Neural progenitor cell (in vitro differentiated cells): ENCODE measurements at regions not wholly inside any gene's neighbourhood (a gene's known extent, or its start where the extent isn't known, plus 50 kb on each side); places are given as distances from the start of the nearest gene placed in this dataset.

ENCODE experiments used
- DNase-seq: peaks from one replicate; pipeline ENCODE4 v3.0.0-alpha.2; 2016; ENCODE audit warnings: low spot score
- H2AFZ ChIP-seq: fragments of 200-600 bp; sonication (generic); replicated peaks from 2 replicates; pipeline ENCODE4 v1.6.1; 2016; ENCODE audit warnings: antibody characterized with exemption
- H3F3A ChIP-seq: fragments of 200-600 bp; sonication (generic); 2 replicates; pipeline ENCODE4 v1.6.1; 2016; ENCODE audit warnings: antibody characterized with exemption, low read depth
- H3K27ac ChIP-seq: fragments of 200-600 bp; sonication (generic); 2 replicates; pipeline ENCODE4 v1.5.1; 2016; ENCODE audit warnings: mild to moderate bottlenecking
- H3K27me3 ChIP-seq: fragments of 200-600 bp; sonication (generic); 2 replicates; pipeline ENCODE4 v1.6.1; 2016; ENCODE audit warnings: mild to moderate bottlenecking, moderate library complexity
- H3K36me3 ChIP-seq: fragments of 200-600 bp; sonication (generic); 2 replicates; pipeline ENCODE4 v1.5.1; 2016
- H3K4me1 ChIP-seq: fragments of 200-600 bp; sonication (generic); 2 replicates; pipeline ENCODE4 v1.6.1; 2016; ENCODE audit warnings: mixed run types
- H3K4me2 ChIP-seq: fragments of 200-600 bp; sonication (generic); 2 replicates; pipeline ENCODE4 v1.6.1; 2016
- H3K4me3 ChIP-seq: fragments of 200-600 bp; sonication (generic); 2 replicates; pipeline ENCODE4 v1.5.1; 2016
- H3K79me2 ChIP-seq: fragments of 200-600 bp; sonication (generic); 2 replicates; pipeline ENCODE4 v1.6.1; 2016; ENCODE audit warnings: low read depth
- H3K9ac ChIP-seq: fragments of 200-600 bp; sonication (generic); 2 replicates; pipeline ENCODE4 v1.6.1; 2016
- H3K9me3 ChIP-seq: fragments of 200-600 bp; sonication (generic); 2 replicates; pipeline ENCODE4 v1.5.1; 2016; ENCODE audit warnings: low read depth
- H4K20me1 ChIP-seq: fragments of 200-600 bp; sonication (generic); 2 replicates; pipeline ENCODE4 v1.6.1; 2016; ENCODE audit warnings: low read depth
- H3K27ac Mint-ChIP-seq: 3 replicates; pipeline ENCODE4 v1.8.0; 2021; ENCODE audit warnings: mixed read lengths
- H3K27me3 Mint-ChIP-seq: 2 replicates; pipeline ENCODE4 v1.8.0; 2022; ENCODE audit warnings: low read depth, mild to moderate bottlenecking, inconsistent platforms, moderate library complexity, mixed read lengths; ENCODE audit not compliant: insufficient read depth
- H3K36me3 Mint-ChIP-seq: 3 replicates; pipeline ENCODE4 v1.8.0; 2021; ENCODE audit warnings: mixed read lengths
- H3K4me1 Mint-ChIP-seq: 3 replicates; pipeline ENCODE4 v1.8.0; 2021; ENCODE audit warnings: mixed read lengths
- H3K4me3 Mint-ChIP-seq: 3 replicates; pipeline ENCODE4 v1.8.0; 2021; ENCODE audit warnings: mild to moderate bottlenecking, moderate library complexity, mixed read lengths
- H3K9me3 Mint-ChIP-seq: 3 replicates; pipeline ENCODE4 v1.8.0; 2020; ENCODE audit warnings: mixed read lengths
- EZH2 ChIP-seq: fragments of 200-600 bp; sonication (generic); IDR thresholded peaks from 2 replicates; pipeline ENCODE4 v1.6.1; 2017; ENCODE audit warnings: antibody characterized with exemption, mild to moderate bottlenecking, moderate library complexity
- EZH2phosphoT487 ChIP-seq: fragments of 200-600 bp; sonication (generic); IDR thresholded peaks from 2 replicates; pipeline ENCODE4 v1.6.1; 2017; ENCODE audit warnings: antibody characterized with exemption
- TF ChIP-seq, protein P1 (sequence below): fragments of 200-600 bp; sonication (generic); IDR thresholded peaks from 2 replicates; pipeline ENCODE4 v1.5.1; 2017; ENCODE audit warnings: antibody characterized with exemption, mild to moderate bottlenecking

DNA sequence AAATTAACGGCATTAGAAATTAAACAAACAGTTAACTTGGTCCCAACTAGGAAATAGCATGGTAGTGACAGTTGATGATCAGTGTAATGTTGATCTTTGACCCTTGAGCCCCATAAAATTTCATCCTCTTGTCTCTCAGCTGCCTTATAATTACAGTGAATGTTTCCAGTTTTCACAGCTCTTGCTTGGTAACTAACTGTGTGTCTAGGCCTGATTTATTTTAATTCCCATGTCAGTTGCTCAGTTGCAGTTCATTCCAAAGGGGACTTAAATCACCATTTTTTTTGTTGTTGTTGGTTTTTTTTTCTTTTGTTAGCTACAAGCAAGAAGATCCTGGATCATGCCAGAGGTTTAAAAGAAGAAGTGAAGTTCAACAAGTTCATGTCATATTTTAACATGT, 1883.7 kb upstream of the FLRT2 start:
- Histone ChIP-seq H3K79me2 (no peaks in the 10 kb centered on the region), H3K27ac (no peak overlapping the region), H3K4me1 (no peaks in the 10 kb centered on the region), H3F3A (no peaks in the 10 kb centered on the region), H2AFZ (no peak overlapping the region), H3K9me3 (no peaks in the 10 kb centered on the region), H3K4me2 (no peak overlapping the region), H3K4me3 (no peak overlapping the region), H3K36me3 (no peaks in the 10 kb centered on the region), H3K27me3 (no peaks in the 10 kb centered on the region), H3K9ac (no peak overlapping the region), H4K20me1 (no peaks in the 10 kb centered on the region)
- Mint-ChIP-seq H3K4me1 (no peaks in the 10 kb centered on the region), H3K4me3 (no peak overlapping the region), H3K27me3 (no peaks in the 10 kb centered on the region), H3K27ac (no peak overlapping the region), H3K36me3 (no peaks in the 10 kb centered on the region), H3K9me3 (peaks cover 3% of the 10 kb centered on the region)
- DNase-seq = no peak
- TF ChIP-seq EZH2phosphoT487 = no peak
- TF ChIP-seq, protein P1, sequence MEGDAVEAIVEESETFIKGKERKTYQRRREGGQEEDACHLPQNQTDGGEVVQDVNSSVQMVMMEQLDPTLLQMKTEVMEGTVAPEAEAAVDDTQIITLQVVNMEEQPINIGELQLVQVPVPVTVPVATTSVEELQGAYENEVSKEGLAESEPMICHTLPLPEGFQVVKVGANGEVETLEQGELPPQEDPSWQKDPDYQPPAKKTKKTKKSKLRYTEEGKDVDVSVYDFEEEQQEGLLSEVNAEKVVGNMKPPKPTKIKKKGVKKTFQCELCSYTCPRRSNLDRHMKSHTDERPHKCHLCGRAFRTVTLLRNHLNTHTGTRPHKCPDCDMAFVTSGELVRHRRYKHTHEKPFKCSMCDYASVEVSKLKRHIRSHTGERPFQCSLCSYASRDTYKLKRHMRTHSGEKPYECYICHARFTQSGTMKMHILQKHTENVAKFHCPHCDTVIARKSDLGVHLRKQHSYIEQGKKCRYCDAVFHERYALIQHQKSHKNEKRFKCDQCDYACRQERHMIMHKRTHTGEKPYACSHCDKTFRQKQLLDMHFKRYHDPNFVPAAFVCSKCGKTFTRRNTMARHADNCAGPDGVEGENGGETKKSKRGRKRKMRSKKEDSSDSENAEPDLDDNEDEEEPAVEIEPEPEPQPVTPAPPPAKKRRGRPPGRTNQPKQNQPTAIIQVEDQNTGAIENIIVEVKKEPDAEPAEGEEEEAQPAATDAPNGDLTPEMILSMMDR = no peak
- TF ChIP-seq EZH2 = no peak

DNA sequence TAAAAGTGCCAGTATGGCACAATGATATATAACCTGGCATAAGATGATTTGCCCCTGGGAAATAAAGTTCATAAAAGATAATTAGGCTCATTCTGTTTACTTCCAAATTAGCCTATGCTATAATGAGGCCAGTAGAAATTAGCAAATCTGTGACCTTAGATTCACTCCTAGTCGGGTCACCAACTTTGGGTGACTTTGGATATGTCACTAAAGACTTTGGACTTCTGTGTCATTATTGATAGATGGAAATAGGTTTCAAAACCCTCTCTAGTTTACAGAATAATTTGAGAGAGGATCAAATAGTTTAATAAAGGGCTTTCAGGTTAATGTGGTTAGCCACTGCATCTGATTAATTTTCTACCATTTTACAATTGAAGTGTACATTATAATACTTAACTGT, 1869.3 kb upstream of the FLRT2 start:
- no peak for DNase-seq
- no peaks in the 10 kb centered on the region for H4K20me1 ChIP-seq
- no peaks in the 10 kb centered on the region for H3K79me2 ChIP-seq
- no peaks in the 10 kb centered on the region for H3K36me3 Mint-ChIP-seq
- no peaks in the 10 kb centered on the region for H3K4me1 ChIP-seq
- H3K9ac ChIP-seq = no peak overlapping the region
- H3K27ac ChIP-seq = no peak overlapping the region
- peaks cover 8% of the 10 kb centered on the region for H3K4me1 Mint-ChIP-seq
- no peak overlapping the region for H3K4me3 ChIP-seq
- no peak overlapping the region for H3K4me2 ChIP-seq
- no peak overlapping the region for H3K4me3 Mint-ChIP-seq
- H3K36me3 ChIP-seq = no peaks in the 10 kb centered on the region
- H3K27ac Mint-ChIP-seq = no peak overlapping the region
- H3K27me3 Mint-ChIP-seq = no peaks in the 10 kb centered on the region
- no peaks in the 10 kb centered on the region for H3F3A ChIP-seq
- no peaks in the 10 kb centered on the region for H3K9me3 Mint-ChIP-seq
- H3K9me3 ChIP-seq = no peaks in the 10 kb centered on the region
- TF ChIP-seq EZH2 (no peak), EZH2phosphoT487 (no peak)
- TF ChIP-seq, protein P1 = no peak
- no peaks in the 10 kb centered on the region for H3K27me3 ChIP-seq
- no peak overlapping the region for H2AFZ ChIP-seq

DNA sequence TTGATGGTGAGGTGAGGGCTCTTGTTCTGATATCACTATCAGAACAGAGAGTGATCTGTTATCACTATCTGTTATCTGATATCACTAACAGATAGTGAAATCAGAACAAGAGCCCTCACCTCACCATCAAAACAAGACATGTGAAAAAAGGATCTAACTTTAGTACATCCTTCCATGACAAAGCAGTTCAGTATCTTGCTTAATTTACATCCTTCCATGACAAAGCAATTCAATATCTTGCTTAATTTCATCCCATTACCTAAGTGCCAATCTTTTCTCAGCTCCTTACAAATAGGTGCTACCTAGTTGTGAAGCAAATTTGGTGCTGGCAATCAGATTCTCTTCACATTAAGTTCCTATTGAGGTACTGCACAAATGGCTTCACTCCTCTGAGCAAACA, 1865.6 kb upstream of the FLRT2 start:
- no peak overlapping the region for H3K4me2 ChIP-seq
- peaks cover 10% of the 10 kb centered on the region for H3K4me1 Mint-ChIP-seq
- TF ChIP-seq EZH2phosphoT487 (no peak), EZH2 (no peak)
- TF ChIP-seq, protein P1 = no peak
- H3K27me3 ChIP-seq = no peaks in the 10 kb centered on the region
- H4K20me1 ChIP-seq = no peaks in the 10 kb centered on the region
- H3K27ac ChIP-seq = no peak overlapping the region
- H3K36me3 ChIP-seq = no peaks in the 10 kb centered on the region
- H3K36me3 Mint-ChIP-seq = no peaks in the 10 kb centered on the region
- no peaks in the 10 kb centered on the region for H3K4me1 ChIP-seq
- no peak overlapping the region for H3K27ac Mint-ChIP-seq
- H3K27me3 Mint-ChIP-seq = no peaks in the 10 kb centered on the region
- no peaks in the 10 kb centered on the region for H3K9me3 ChIP-seq
- H3K4me3 ChIP-seq = no peak overlapping the region
- DNase-seq = no peak
- H2AFZ ChIP-seq = peak overlapping the region; percentile 57
- no peaks in the 10 kb centered on the region for H3F3A ChIP-seq
- no peak overlapping the region for H3K4me3 Mint-ChIP-seq
- H3K9ac ChIP-seq = no peak overlapping the region
- no peaks in the 10 kb centered on the region for H3K79me2 ChIP-seq
- H3K9me3 Mint-ChIP-seq = no peaks in the 10 kb centered on the region

DNA sequence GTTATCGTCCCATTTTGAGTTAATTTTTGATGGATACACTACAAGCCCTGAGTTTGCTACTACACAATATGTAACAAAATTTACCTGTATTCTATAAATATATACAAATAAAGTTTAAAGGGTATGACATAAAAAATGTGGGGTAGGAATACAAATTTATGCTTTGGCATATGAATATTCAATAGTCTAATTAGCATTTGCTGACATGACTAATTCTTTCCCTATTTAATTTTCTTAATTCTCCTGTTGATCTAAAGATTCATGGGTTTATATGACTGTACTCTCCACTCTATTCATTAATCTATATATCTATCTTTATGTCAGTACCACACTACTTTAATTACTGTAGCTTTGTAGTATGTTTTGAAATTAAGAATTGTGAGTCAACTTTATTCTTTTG, 1840.7 kb upstream of the FLRT2 start:
- Mint-ChIP-seq H3K36me3 (no peaks in the 10 kb centered on the region), H3K9me3 (peaks cover 2% of the 10 kb centered on the region), H3K4me3 (no peak overlapping the region), H3K4me1 (no peaks in the 10 kb centered on the region), H3K27ac (no peak overlapping the region), H3K27me3 (no peaks in the 10 kb centered on the region)
- Histone ChIP-seq H3K9me3 (no peaks in the 10 kb centered on the region), H2AFZ (no peak overlapping the region), H3K4me2 (no peak overlapping the region), H3K79me2 (no peaks in the 10 kb centered on the region), H4K20me1 (no peaks in the 10 kb centered on the region), H3K36me3 (no peaks in the 10 kb centered on the region), H3K27me3 (no peaks in the 10 kb centered on the region), H3K4me1 (no peaks in the 10 kb centered on the region), H3K9ac (no peak overlapping the region), H3K4me3 (no peak overlapping the region), H3K27ac (no peak overlapping the region), H3F3A (no peaks in the 10 kb centered on the region)
- no peak for TF ChIP-seq EZH2
- TF ChIP-seq, protein P1 = no peak
- TF ChIP-seq EZH2phosphoT487 = no peak
- no peak for DNase-seq
